ENCODE measurements at regions not wholly inside any gene's neighbourhood (a gene's known extent, or its start where the extent isn't known, plus 50 kb on each side); places are given as distances from the start of the nearest gene placed in this dataset.

DNA sequence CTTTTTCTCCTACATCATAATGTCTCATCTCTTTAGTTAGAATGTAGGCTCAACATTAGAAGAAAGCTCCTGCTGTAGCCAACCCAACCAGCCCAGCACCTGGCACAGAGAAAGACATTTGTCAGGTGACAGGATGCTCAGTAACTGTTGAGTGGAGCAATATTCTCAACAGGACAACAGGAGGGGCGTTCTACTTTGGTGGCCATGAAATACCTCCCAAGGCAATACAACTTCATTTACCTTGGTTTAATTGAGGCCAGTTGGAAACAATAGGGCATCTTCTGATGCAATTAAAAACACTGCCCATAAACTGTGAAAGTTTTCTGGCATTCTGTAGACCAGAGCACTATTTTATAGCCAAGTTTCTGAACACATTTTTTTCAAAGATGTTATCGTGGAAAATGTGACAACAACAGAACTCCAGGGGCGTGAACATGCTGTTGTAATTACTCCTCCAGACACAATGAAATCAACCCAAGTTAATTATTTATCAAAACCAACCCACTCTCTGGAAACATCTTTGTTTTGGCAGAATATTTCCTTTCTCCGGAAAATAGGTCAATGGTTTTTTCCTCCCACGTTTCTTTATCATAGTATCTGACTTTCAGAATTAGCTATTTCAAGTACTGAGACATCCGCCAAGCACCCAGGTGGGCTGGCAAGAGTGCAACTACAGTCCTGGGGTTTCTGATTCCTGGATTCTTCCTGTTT, 538.1 kb downstream of the SOX6 start:
- 22 to 37% (median 29%) methylated on average over 6 of the region's 6 CpGs for WGBS, 5 donors
- Histone ChIP-seq H3K27ac (no peak overlapping the region), H3K4me1 (peaks cover 0 to 25% (median 6%) of the 10 kb centered on the region in 6 donors), H3K27me3 (replicated peaks in 1 of 7) (no peaks in the 10 kb centered on the region), H3K9me3 (peaks cover 0 to 7% (median 0%) of the 10 kb centered on the region in 8 donors), H3K36me3 (no peaks in the 10 kb centered on the region), H3K4me3 (no peak overlapping the region)
- DNase-seq, result no peak
- intact Hi-C loops (cut with DNase I; ENCODE audit: low total_unique reads), result no loop called here
- TF ChIP-seq, protein P1, sequence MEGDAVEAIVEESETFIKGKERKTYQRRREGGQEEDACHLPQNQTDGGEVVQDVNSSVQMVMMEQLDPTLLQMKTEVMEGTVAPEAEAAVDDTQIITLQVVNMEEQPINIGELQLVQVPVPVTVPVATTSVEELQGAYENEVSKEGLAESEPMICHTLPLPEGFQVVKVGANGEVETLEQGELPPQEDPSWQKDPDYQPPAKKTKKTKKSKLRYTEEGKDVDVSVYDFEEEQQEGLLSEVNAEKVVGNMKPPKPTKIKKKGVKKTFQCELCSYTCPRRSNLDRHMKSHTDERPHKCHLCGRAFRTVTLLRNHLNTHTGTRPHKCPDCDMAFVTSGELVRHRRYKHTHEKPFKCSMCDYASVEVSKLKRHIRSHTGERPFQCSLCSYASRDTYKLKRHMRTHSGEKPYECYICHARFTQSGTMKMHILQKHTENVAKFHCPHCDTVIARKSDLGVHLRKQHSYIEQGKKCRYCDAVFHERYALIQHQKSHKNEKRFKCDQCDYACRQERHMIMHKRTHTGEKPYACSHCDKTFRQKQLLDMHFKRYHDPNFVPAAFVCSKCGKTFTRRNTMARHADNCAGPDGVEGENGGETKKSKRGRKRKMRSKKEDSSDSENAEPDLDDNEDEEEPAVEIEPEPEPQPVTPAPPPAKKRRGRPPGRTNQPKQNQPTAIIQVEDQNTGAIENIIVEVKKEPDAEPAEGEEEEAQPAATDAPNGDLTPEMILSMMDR (IDR thresholded peaks at IDR 0.05 in 8 of 11, conservative IDR thresholded peaks at IDR 0.05 in 3 of 11), result no peak
- TF ChIP-seq POLR2A (IDR thresholded peaks at IDR 0.05) (no peak), POLR2AphosphoS5 (IDR thresholded peaks at IDR 0.05) (no peak)

DNA sequence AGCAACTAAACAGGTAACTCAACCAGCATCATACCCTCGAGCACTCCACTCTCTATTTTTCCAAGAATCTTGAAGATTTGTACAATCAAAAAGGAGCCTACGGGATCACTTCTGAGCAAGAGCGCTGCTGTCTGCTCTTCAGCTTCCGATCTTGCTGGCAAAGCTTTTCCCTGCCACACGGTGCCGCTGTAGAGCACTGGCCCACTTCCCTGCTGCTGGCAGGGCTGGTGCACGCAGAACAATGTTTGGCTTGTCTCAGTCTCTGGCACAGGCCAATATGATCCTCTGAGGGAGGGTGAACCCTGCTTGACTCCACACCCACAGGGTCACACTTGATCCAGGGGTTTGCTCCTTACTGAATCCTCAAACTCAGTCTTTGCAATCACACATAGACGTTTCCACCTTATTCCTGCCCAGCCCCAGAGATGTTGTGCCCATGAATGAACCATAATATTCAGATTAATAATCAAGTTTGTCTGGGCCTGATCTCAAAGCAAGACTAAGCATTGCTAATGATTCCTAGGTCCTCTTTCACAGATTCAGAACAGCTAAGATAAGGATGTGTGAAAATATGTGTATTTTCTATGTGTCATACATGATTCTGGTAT, 536.6 kb downstream of the SOX6 start:
- H3K36me3 ChIP-seq, result no peaks in the 10 kb centered on the region
- H3K4me3 ChIP-seq, result no peak overlapping the region
- TF ChIP-seq, protein P1 (IDR thresholded peaks at IDR 0.05 in 8 of 11, conservative IDR thresholded peaks at IDR 0.05 in 3 of 11), result peak in 9 of 11 experiments; percentile 52 to 84 (median 71)
- TF ChIP-seq POLR2AphosphoS5 (IDR thresholded peaks at IDR 0.05) (peak in 1 of 3 donors; percentile 20), POLR2A (IDR thresholded peaks at IDR 0.05) (no peak)
- H3K27ac ChIP-seq, result no peak overlapping the region
- intact Hi-C loops (cut with DNase I; ENCODE audit: low total_unique reads), result loop anchor here (10.0 kb wide), 1 partner anchor 175 kb away; no protein-coding TSS in a partner anchor
- 24 to 37% (median 31%) methylated on average over 8 of the region's 8 CpGs for WGBS, 5 donors
- H3K4me1 ChIP-seq, result peaks cover 0 to 25% (median 6%) of the 10 kb centered on the region in 6 donors
- peaks cover 0 to under 1% (median 0%) of the 10 kb centered on the region in 8 donors for H3K9me3 ChIP-seq
- H3K27me3 ChIP-seq (replicated peaks in 1 of 7), result no peaks in the 10 kb centered on the region
- DNase-seq, result peak; percentile 88

DNA sequence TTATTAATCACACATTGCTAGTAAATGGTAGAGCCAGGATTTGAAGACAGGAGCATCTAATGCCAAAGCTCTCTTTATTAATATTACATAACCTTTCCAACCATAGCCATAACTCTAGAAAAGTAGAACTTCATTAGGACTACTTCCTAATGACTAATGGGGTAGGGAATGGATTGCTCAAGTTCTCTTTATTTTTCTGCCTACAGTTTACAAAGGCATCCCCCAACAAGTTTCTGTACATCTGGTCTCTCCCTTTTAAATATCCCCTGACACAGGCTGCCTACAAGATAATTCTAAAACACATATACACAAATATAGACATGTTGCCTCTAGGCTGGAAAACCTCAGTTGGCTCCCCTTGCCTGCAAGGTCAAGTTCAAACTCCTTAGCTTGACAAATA, 534.9 kb downstream of the SOX6 start:
- H3K4me3 ChIP-seq, result no peak overlapping the region
- H3K27me3 ChIP-seq (replicated peaks in 1 of 7), result no peaks in the 10 kb centered on the region
- H3K36me3 ChIP-seq, result no peaks in the 10 kb centered on the region
- intact Hi-C loops (cut with DNase I; ENCODE audit: low total_unique reads), result loop anchor here (10.0 kb wide), 1 partner anchor 177 kb away; no protein-coding TSS in a partner anchor
- DNase-seq, result no peak
- H3K9me3 ChIP-seq, result no peaks in the 10 kb centered on the region
- H3K27ac ChIP-seq, result no peak overlapping the region
- no peak for TF ChIP-seq POLR2AphosphoS5 (IDR thresholded peaks at IDR 0.05)
- TF ChIP-seq, protein P1 (IDR thresholded peaks at IDR 0.05 in 8 of 11, conservative IDR thresholded peaks at IDR 0.05 in 3 of 11), result no peak
- TF ChIP-seq POLR2A (IDR thresholded peaks at IDR 0.05), result no peak
- peaks cover 0 to 20% (median 5%) of the 10 kb centered on the region in 6 donors for H3K4me1 ChIP-seq

DNA sequence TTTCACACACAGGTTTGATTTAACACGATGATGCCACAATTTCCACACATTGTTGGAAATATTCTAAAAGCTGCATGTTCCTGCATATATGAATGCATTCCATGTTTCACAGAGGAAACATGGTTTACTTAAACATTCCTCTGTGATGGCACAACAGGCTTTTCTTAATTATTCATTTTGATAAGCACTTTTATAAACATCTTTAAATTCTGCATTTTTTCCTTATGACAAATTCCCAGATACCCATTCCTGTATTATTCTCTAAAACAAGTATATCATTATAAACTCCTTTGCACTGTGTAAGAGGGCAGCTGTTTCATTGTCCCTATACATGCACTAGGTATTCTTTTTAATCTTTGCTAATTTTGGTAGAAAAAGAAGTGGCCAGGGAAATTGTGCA, 532.3 kb downstream of the SOX6 start:
- Histone ChIP-seq H3K9me3 (no peaks in the 10 kb centered on the region), H3K4me3 (no peak overlapping the region), H3K4me1 (peaks cover 0 to 11% (median 4%) of the 10 kb centered on the region in 6 donors), H3K36me3 (no peaks in the 10 kb centered on the region), H3K27ac (no peak overlapping the region), H3K27me3 (replicated peaks in 1 of 7) (no peaks in the 10 kb centered on the region)
- intact Hi-C loops (cut with DNase I; ENCODE audit: low total_unique reads), result loop anchor here (10.0 kb wide), 1 partner anchor 179 kb away; no protein-coding TSS in a partner anchor
- DNase-seq, result no peak
- 75 to 95% (median 84%) methylated on average over 1 of the region's 1 CpG for WGBS, 5 donors
- TF ChIP-seq POLR2AphosphoS5 (IDR thresholded peaks at IDR 0.05) (no peak), POLR2A (IDR thresholded peaks at IDR 0.05) (no peak)
- TF ChIP-seq, protein P1 (IDR thresholded peaks at IDR 0.05 in 8 of 11, conservative IDR thresholded peaks at IDR 0.05 in 3 of 11), result no peak
